GM18870 (cell line): ENCODE measurements at regions not wholly inside any gene's neighbourhood (a gene's known extent, or its start where the extent isn't known, plus 50 kb on each side); places are given as distances from the start of the nearest gene placed in this dataset.
"Not testable (repeated sequence)": the region's sequence is repeated elsewhere in the genome, so short reads cannot be mapped to it uniquely, and the experiment has no call there.

Experiments used
- ATAC-seq: cut with Tn5 transposase; IDR thresholded peaks from one replicate; pipeline ENCODE4 v1.9.1; 2021; ENCODE audit warnings: moderate library complexity; ENCODE audit not compliant: unreplicated experiment

GRCh38 chr9:74071502-74071901 is 425.6 kb upstream of the RORB start:
- no peak for ATAC-seq

GRCh38 chr9:74073897-74074296 is 423.2 kb upstream of the RORB start:
- no peak for ATAC-seq

- no peak for ATAC-seq
Measured at GRCh38 chr9:74078647-74079046, 418.5 kb upstream of the RORB start.

- ATAC-seq = not testable (repeated sequence)
Measured at GRCh38 chr9:74080652-74081051, 416.5 kb upstream of the RORB start.

GRCh38 chr9:74083681-74084433 is 413.3 kb upstream of the RORB start:
- ATAC-seq = no peak

- ATAC-seq = not testable (repeated sequence)
Measured at GRCh38 chr9:74085384-74086037, 411.6 kb upstream of the RORB start.

- not testable (repeated sequence) for ATAC-seq
Measured at GRCh38 chr9:74090921-74091320, 406.2 kb upstream of the RORB start.

GRCh38 chr9:74092491-74092834 is 404.7 kb upstream of the RORB start:
- no peak for ATAC-seq

GRCh38 chr9:74094037-74094436 is 403.1 kb upstream of the RORB start:
- not testable (repeated sequence) for ATAC-seq

- no peak for ATAC-seq
Measured at GRCh38 chr9:74094766-74095165, 402.4 kb upstream of the RORB start.

GRCh38 chr9:74095925-74096324 is 401.2 kb upstream of the RORB start:
- no peak for ATAC-seq

- ATAC-seq = no peak
Measured at GRCh38 chr9:74096420-74096819, 400.7 kb upstream of the RORB start.

- no peak for ATAC-seq
Measured at GRCh38 chr9:74100042-74100441, 397.1 kb upstream of the RORB start.

- not testable (repeated sequence) for ATAC-seq
Measured at GRCh38 chr9:74102148-74102547, 395.0 kb upstream of the RORB start.

GRCh38 chr9:74102702-74103101 is 394.4 kb upstream of the RORB start:
- no peak for ATAC-seq

GRCh38 chr9:74107692-74108091 is 389.4 kb upstream of the RORB start:
- ATAC-seq = no peak

GRCh38 chr9:74115976-74116375 is 381.2 kb upstream of the RORB start:
- no peak for ATAC-seq

GRCh38 chr9:74117151-74117550 is 380.0 kb upstream of the RORB start:
- no peak for ATAC-seq

- no peak for ATAC-seq
Measured at GRCh38 chr9:74117731-74118130, 379.4 kb upstream of the RORB start.

- no peak for ATAC-seq
Measured at GRCh38 chr9:74120061-74120460, 377.1 kb upstream of the RORB start.

- ATAC-seq = no peak
Measured at GRCh38 chr9:74120470-74120869, 376.7 kb upstream of the RORB start.

- ATAC-seq = no peak
Measured at GRCh38 chr9:74122216-74122615, 374.9 kb upstream of the RORB start.

GRCh38 chr9:74122661-74123060 is 374.5 kb upstream of the RORB start:
- no peak for ATAC-seq
